Right lobe of liver (tissue), 4 donors: ENCODE measurements at regions not wholly inside any gene's neighbourhood (a gene's known extent, or its start where the extent isn't known, plus 50 kb on each side); places are given as distances from the start of the nearest gene placed in this dataset.

Source experiments
- POLR2A ChIP-seq: fragments of 450-650 bp; IDR thresholded peaks from one replicate; pipeline ENCODE4 v1.6.1; 2017; ENCODE audit warnings: antibody characterized with exemption, mild to moderate bottlenecking
- TF ChIP-seq, protein P1 (sequence below), 4 donors: fragments of 200-600 bp in 3 of 4; fragments of 450-650 bp in 1 of 4; IDR thresholded peaks; one replicate each; pipeline versions ENCODE4 v1.5.1 to v1.8.0; 2016 to 2022; ENCODE audit warnings: antibody characterized with exemption in 4 of 4, mild to moderate bottlenecking in 2 of 4
- donor health status: DM: no; HTN: no; CAD: no.
- donor health status: DM: no; HTN: no; CAD: no.
- donor health status: DM: no; HTN: yes; CAD: no.

DNA sequence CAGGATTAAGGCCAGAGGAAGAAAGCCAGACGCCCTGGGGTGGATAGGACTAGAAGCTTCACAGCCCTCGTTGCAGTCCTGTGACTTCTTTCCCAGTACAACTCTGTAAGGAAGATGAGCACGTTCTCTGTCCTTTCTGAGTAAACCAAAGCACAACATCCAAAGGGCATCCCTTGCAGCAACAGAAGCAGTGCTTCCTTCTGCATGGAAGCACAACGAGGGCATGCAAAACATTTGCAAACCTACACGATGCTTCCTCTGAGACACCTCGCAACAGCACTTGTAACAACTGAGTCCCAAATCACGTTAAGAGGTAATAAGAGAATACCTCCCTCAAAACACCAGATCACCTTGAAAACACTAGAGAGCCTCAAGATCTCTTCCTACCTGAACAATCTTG, 335.7 kb upstream of the RASGEF1B start:
- TF ChIP-seq, protein P1, sequence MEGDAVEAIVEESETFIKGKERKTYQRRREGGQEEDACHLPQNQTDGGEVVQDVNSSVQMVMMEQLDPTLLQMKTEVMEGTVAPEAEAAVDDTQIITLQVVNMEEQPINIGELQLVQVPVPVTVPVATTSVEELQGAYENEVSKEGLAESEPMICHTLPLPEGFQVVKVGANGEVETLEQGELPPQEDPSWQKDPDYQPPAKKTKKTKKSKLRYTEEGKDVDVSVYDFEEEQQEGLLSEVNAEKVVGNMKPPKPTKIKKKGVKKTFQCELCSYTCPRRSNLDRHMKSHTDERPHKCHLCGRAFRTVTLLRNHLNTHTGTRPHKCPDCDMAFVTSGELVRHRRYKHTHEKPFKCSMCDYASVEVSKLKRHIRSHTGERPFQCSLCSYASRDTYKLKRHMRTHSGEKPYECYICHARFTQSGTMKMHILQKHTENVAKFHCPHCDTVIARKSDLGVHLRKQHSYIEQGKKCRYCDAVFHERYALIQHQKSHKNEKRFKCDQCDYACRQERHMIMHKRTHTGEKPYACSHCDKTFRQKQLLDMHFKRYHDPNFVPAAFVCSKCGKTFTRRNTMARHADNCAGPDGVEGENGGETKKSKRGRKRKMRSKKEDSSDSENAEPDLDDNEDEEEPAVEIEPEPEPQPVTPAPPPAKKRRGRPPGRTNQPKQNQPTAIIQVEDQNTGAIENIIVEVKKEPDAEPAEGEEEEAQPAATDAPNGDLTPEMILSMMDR (IDR thresholded peaks at IDR 0.05) = no peak
- TF ChIP-seq POLR2A = no peak
